Body of pancreas (tissue), 4 donors: ENCODE measurements at regions not wholly inside any gene's neighbourhood (a gene's known extent, or its start where the extent isn't known, plus 50 kb on each side); places are given as distances from the start of the nearest gene placed in this dataset.

Source experiments
- ATAC-seq: fragments of 150-250 bp; one replicate; pipeline ENCODE4 v1.9.1; 2016
- DNase-seq, 4 donors: peaks; one replicate each; pipeline ENCODE4 v3.0.0-alpha.2; 2019
- H3K27ac ChIP-seq, 4 donors: fragments of 200-600 bp; sonication (generic); 1 replicate in 3 of 4; 2 replicates in 1 of 4; pipeline versions ENCODE4 v1.5.1 to v1.6.1; 2016 to 2019; ENCODE audit warnings: mild to moderate bottlenecking in 1 of 4, mixed read lengths in 1 of 4, moderate library complexity in 1 of 4
- H3K27me3 ChIP-seq, 2 donors: fragments of 200-600 bp; sonication (generic); one replicate each; pipeline ENCODE4 v1.6.0; 2016; ENCODE audit warnings: mild to moderate bottlenecking in 1 of 2
- H3K36me3 ChIP-seq, 2 donors: fragments of 200-600 bp; sonication (generic); replicated peaks in 1 of 2; 2 replicates each; pipeline ENCODE4 v1.5.1; 2016; ENCODE audit warnings: low read depth in 2 of 2; ENCODE audit not compliant: insufficient read depth in 1 of 2
- H3K4me1 ChIP-seq: fragments of 200-600 bp; sonication (generic); one replicate; pipeline ENCODE4 v1.6.0; 2016
- H3K4me3 ChIP-seq, 2 donors: fragments of 200-600 bp; sonication (generic); 1 replicate in 1 of 2; 2 replicates in 1 of 2; pipeline ENCODE4 v1.5.1; 2016 to 2019
- H3K9me3 ChIP-seq, 3 donors: fragments of 200-600 bp; sonication (generic); 1 replicate in 2 of 3; 2 replicates in 1 of 3; pipeline ENCODE4 v1.5.1; 2016
- POLR2A ChIP-seq, 3 donors: fragments of 450-650 bp; IDR thresholded peaks; one replicate each; pipeline ENCODE4 v1.6.1; 2016; ENCODE audit warnings: antibody characterized with exemption in 3 of 3, mild to moderate bottlenecking in 2 of 3
- WGBS, 2 donors: methylation state at CpG; one replicate each; pipeline ENCODE4 v1.1.5; 2017; 5-methylcytosine and 5-hydroxymethylcytosine counted together
- intact Hi-C: fragments of 100-400 bp; cut with DNase I; formaldehyde crosslinking; loops from one replicate; pipeline ENCODE4 v1.15.1; 2023
- TF ChIP-seq, protein P1 (sequence below), 7 experiments: fragments of 450-650 bp in 4 of 7; fragments of 200-600 bp in 3 of 7; sonication (generic) in 3 of 7; IDR thresholded peaks; one replicate each; pipeline ENCODE4 v1.5.1; 2016 to 2019; ENCODE audit warnings: antibody characterized with exemption in 7 of 7

DNA sequence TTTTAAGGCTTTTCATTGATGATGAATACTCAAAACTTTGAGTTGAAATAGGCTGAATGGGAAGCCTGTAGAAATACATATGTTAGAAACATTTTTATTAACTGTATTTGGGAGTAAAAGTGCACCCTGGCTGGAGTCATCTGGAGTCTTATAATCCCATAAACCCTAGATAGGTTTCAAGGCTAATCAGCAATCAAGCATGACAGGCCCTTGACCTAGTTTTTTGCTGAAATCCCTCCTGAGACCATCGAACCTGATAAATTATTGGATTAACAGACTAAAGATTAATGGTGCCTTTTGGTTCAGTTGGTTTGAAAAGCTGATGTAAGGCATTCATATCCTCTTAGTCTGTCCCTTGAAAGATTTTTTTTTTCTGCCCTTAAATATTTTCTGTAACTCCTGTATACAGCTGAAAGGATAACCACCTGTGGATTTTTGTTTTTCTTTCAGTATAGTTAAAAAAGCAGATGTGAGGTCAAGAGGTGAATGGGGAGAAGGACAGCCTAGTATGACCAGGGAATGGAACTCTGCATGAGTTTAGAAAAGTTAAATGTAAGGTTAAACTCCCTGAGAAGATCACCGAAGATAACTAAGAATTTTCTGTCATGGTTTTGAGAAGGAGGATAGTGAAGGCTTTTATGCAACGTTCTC lies 69.4 kb upstream of the STXBP5L start:
- no peak for DNase-seq
- no peak for ATAC-seq
- Histone ChIP-seq H3K36me3 (no peaks in the 10 kb centered on the region), H3K9me3 (no peaks in the 10 kb centered on the region), H3K27ac (no peak overlapping the region), H3K4me3 (no peak overlapping the region), H3K4me1 (peaks cover 9% of the 10 kb centered on the region), H3K27me3 (no peaks in the 10 kb centered on the region)
- TF ChIP-seq, protein P1, sequence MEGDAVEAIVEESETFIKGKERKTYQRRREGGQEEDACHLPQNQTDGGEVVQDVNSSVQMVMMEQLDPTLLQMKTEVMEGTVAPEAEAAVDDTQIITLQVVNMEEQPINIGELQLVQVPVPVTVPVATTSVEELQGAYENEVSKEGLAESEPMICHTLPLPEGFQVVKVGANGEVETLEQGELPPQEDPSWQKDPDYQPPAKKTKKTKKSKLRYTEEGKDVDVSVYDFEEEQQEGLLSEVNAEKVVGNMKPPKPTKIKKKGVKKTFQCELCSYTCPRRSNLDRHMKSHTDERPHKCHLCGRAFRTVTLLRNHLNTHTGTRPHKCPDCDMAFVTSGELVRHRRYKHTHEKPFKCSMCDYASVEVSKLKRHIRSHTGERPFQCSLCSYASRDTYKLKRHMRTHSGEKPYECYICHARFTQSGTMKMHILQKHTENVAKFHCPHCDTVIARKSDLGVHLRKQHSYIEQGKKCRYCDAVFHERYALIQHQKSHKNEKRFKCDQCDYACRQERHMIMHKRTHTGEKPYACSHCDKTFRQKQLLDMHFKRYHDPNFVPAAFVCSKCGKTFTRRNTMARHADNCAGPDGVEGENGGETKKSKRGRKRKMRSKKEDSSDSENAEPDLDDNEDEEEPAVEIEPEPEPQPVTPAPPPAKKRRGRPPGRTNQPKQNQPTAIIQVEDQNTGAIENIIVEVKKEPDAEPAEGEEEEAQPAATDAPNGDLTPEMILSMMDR (IDR thresholded peaks at IDR 0.05): no peak
- TF ChIP-seq POLR2A (IDR thresholded peaks at IDR 0.05): no peak
- 37 to 44% methylated on average over 3 of the region's 3 CpGs for WGBS, 2 donors
- intact Hi-C loops: no loop called here

DNA sequence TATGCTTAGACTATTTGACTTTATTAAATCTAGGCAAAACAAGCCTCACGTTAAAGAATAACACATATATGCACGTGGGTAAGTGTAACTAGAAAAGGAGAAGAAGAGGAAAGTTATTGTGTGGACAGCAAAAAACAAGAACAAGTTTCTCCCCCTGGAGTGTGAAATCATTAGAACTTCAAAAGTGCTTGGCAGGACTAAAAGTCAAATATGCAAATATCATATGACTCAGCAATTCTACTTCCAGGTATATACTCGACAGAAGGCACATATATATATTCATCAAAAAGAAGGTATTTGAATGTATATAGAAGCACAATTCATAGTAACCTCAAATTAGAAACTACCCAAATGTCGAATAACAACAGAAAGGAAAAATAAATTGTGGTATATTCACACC lies 68.9 kb upstream of the STXBP5L start:
- Histone ChIP-seq H3K4me1 (peaks cover 9% of the 10 kb centered on the region), H3K27ac (no peak overlapping the region), H3K36me3 (no peaks in the 10 kb centered on the region), H3K9me3 (no peaks in the 10 kb centered on the region), H3K4me3 (no peak overlapping the region), H3K27me3 (no peaks in the 10 kb centered on the region)
- WGBS, 2 donors: 28 to 33% methylated on average over 4 of the region's 4 CpGs
- intact Hi-C loops: no loop called here
- DNase-seq: no peak
- no peak for ATAC-seq
- TF ChIP-seq, protein P1 (IDR thresholded peaks at IDR 0.05): no peak
- TF ChIP-seq POLR2A (IDR thresholded peaks at IDR 0.05): no peak

DNA sequence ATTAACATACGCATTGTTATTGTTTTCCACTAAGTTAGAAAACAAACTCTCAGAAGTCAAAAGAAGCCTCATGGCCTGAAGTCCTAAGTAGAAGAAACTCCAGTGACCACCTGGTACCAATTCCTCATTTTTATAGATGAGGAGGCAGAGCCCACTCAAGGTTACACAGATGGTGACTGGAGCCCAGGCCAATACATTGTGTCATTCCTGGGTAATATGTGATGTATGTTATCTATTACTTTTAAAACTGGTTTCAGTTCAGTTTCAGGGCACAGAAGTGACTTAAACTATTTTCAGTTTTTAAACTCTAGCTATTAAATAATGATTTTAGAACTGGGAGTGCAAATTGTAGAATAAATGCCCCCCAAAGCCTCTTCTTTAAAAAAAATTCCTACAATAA lies 66.7 kb upstream of the STXBP5L start:
- H3K4me1 ChIP-seq: peaks cover 9% of the 10 kb centered on the region
- intact Hi-C loops: no loop called here
- TF ChIP-seq, protein P1 (IDR thresholded peaks at IDR 0.05): no peak
- no peak for TF ChIP-seq POLR2A (IDR thresholded peaks at IDR 0.05)
- no peak overlapping the region for H3K4me3 ChIP-seq
- no peak for ATAC-seq
- H3K36me3 ChIP-seq: no peaks in the 10 kb centered on the region
- 88 to 95% methylated on average over 1 of the region's 1 CpG for WGBS, 2 donors
- no peak for DNase-seq
- no peak overlapping the region for H3K27ac ChIP-seq
- H3K27me3 ChIP-seq: no peaks in the 10 kb centered on the region
- H3K9me3 ChIP-seq: no peaks in the 10 kb centered on the region

DNA sequence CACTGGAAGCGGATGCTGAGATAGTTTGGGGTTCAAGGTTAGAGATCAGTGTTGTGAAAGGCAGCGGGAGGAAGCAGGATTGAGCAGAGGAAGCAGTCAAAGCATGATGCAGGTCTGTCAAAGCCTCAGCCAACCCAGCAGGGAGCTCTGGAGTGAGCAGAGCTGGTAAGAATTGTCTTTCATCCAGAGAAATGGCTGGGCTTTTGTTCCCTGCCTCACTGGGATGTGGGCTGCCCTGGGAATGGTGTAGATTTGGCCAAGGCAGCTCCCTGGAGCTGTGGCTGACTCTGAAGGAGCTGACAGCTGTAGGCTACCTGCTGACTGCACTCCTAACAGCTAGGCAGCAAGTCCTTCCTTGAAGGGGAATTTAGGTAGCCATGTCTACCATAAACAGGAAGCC lies 61.9 kb upstream of the STXBP5L start:
- intact Hi-C loops: no loop called here
- Histone ChIP-seq H3K4me3 (no peak overlapping the region), H3K4me1 (no peaks in the 10 kb centered on the region), H3K9me3 (no peaks in the 10 kb centered on the region), H3K27me3 (no peaks in the 10 kb centered on the region), H3K36me3 (no peaks in the 10 kb centered on the region), H3K27ac (no peak overlapping the region)
- DNase-seq: no peak
- no peak for ATAC-seq
- TF ChIP-seq, protein P1 (IDR thresholded peaks at IDR 0.05): no peak
- TF ChIP-seq POLR2A (IDR thresholded peaks at IDR 0.05): no peak
- 48 to 54% methylated on average over 2 of the region's 2 CpGs for WGBS, 2 donors

DNA sequence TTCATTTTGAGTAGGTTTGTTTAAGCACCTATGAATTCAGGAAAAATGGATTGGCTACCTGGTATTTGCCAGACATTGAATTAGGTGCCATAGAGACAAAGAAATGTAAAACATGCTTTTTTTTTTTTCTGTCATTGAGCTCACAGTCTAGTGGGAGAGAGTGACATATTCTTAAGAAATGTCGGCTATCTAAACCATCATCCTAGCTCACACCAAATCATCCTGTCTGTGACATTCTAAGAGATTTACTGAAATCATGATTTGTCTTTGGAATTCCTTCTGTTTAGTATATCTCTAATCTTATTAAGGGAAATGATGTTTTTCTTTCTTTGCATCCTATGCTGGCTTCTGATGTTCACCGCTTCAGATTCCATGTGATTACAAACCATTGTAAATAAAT lies 59.5 kb upstream of the STXBP5L start:
- 98 to 99% methylated on average over 2 of the region's 2 CpGs for WGBS, 2 donors
- no peaks in the 10 kb centered on the region for H3K4me1 ChIP-seq
- H3K36me3 ChIP-seq: no peaks in the 10 kb centered on the region
- no peak for DNase-seq
- no peak overlapping the region for H3K27ac ChIP-seq
- no peak for ATAC-seq
- no peak overlapping the region for H3K4me3 ChIP-seq
- no peaks in the 10 kb centered on the region for H3K27me3 ChIP-seq
- TF ChIP-seq, protein P1 (IDR thresholded peaks at IDR 0.05): no peak
- TF ChIP-seq POLR2A (IDR thresholded peaks at IDR 0.05): no peak
- no peaks in the 10 kb centered on the region for H3K9me3 ChIP-seq
- intact Hi-C loops: no loop called here
